ENCODE measurements at regions not wholly inside any gene's neighbourhood (a gene's known extent, or its start where the extent isn't known, plus 50 kb on each side); places are given as distances from the start of the nearest gene placed in this dataset.

- no peak overlapping the region for H3K27ac ChIP-seq
- TF ChIP-seq, protein P1, sequence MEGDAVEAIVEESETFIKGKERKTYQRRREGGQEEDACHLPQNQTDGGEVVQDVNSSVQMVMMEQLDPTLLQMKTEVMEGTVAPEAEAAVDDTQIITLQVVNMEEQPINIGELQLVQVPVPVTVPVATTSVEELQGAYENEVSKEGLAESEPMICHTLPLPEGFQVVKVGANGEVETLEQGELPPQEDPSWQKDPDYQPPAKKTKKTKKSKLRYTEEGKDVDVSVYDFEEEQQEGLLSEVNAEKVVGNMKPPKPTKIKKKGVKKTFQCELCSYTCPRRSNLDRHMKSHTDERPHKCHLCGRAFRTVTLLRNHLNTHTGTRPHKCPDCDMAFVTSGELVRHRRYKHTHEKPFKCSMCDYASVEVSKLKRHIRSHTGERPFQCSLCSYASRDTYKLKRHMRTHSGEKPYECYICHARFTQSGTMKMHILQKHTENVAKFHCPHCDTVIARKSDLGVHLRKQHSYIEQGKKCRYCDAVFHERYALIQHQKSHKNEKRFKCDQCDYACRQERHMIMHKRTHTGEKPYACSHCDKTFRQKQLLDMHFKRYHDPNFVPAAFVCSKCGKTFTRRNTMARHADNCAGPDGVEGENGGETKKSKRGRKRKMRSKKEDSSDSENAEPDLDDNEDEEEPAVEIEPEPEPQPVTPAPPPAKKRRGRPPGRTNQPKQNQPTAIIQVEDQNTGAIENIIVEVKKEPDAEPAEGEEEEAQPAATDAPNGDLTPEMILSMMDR (conservative IDR thresholded peaks at IDR 0.05): no peak
Measured at GRCh38 chr1:175802407-175803123, 59.2 kb upstream of the TNR start.

DNA sequence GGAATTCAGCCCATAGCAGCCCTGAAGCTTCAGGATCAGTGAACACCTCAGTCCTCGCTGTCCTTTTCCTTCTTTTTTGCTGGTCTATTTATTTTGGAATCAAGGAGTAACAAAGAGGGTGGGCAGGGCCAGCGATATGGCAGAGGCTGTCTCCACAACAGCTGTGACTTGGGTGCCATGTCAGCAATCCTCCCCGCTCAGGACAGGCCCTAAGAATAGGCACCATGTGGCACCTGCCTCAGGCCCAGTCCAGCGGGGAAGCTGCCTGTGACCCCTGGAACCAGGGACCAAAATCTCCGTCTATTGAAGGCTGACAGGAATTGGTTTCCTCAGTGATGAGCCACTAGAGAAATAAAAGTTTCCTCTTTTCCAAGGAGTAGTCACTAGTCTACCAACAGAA is 58.6 kb upstream of the TNR start:
- H3K27ac ChIP-seq: no peak overlapping the region
- TF ChIP-seq, protein P1 (conservative IDR thresholded peaks at IDR 0.05): no peak

GRCh38 chr1:175797576-175797975 is 54.2 kb upstream of the TNR start:
- TF ChIP-seq, protein P1 (conservative IDR thresholded peaks at IDR 0.05): no peak
- H3K27ac ChIP-seq: no peak overlapping the region

- TF ChIP-seq, protein P1 (conservative IDR thresholded peaks at IDR 0.05): no peak
- H3K27ac ChIP-seq: no peak overlapping the region
Measured at GRCh38 chr1:175794586-175794985, 51.2 kb upstream of the TNR start.

- no peak overlapping the region for H3K27ac ChIP-seq
- TF ChIP-seq, protein P1 (conservative IDR thresholded peaks at IDR 0.05): no peak
Measured at GRCh38 chr1:175793617-175794016, 50.2 kb upstream of the TNR start.

Data from VCaP (cell line).